NCI-H2171 (cell line): ENCODE measurements at regions not wholly inside any gene's neighbourhood (a gene's known extent, or its start where the extent isn't known, plus 50 kb on each side); places are given as distances from the start of the nearest gene placed in this dataset.
"Not testable (repeated sequence)": the region's sequence is repeated elsewhere in the genome, so short reads cannot be mapped to it uniquely, and the experiment has no call there.

Source experiments
- DNase-seq: peaks from one replicate; lab custom pipeline; 2025; lab: John Stamatoyannopoulos, UW

DNA sequence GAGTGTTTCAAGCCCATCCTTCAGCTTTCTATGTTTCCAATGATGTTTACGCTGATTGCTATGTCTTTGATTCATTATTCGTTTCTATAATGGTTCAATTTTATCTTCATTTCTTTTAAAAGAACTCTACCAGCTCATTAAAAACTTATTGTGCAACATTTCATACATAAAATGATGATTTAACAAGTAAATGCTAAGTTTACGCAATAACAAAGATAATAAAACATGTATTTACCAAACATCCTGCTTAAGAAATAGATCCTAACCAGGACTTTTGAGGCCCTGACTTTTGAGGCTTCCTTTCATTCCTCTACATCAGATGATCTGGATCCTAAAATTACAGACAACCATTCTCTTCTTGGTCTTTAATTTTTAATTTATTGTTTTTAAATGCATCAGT, 86.5 kb upstream of the DLGAP1 start:
- no peak for DNase-seq

GRCh38 chr18:4536447-4536846, 81.3 kb upstream of the DLGAP1 start:
- DNase-seq: no peak

DNA sequence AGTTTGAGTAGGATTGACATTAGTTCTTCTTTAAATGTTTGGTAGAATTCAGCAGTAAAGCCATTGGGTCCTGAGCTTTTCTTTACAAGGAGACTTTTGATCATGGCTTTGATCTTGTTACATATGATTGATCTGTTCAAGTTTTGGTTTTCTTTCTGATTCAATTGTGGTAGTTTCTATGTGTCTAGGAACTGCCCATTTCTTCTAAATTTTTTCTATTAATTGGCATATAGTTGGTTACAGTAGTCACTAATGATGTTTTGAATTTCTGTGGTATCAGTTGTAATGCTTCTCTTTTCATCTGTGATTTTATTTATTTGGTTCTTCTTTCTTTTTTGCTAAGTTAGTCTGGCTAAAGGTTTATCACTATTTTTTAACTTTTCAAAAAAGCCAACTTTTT, 73.3 kb upstream of the DLGAP1 start:
- DNase-seq: no peak

- DNase-seq: not testable (repeated sequence)
Observed at GRCh38 chr18:4527826-4528225, 72.7 kb upstream of the DLGAP1 start.

DNA sequence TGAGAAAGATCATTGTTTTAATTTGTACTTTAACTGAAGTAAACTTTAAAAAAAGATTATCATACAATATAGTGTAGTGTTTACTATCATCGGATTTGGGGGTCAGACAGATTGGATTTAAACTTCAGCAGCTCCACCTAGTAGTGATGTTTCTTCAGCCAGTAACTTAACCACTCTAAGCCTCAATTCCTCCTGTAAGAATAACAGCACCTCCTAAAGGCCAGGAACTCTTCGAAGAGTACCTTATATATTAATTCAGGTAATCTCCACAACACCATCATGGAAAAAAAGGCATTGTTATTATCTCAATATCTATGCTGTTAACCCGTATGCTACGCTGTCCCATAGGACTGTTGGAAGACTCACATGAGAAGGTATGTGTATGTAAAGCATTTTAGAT, 69.0 kb upstream of the DLGAP1 start:
- no peak for DNase-seq

DNA sequence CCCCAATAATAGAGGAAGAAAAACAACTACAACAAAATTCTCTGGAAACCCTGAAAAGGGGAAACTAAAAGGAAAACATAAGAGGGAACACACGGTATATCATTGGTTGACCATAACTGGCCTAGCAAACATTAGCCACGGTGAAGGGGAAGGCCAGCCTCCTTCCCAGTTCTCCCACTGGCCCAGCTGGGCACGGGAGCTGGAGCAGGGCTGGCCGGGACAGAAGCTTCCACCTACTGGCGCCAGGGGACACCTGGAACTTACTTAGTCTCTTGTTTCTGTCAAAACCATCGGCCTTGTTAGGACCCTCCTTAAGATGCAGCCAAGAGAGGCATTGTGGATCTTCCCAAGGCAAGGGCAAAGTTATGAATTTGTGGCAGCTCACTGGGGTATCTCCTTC, 56.1 kb upstream of the DLGAP1 start:
- no peak for DNase-seq

DNA sequence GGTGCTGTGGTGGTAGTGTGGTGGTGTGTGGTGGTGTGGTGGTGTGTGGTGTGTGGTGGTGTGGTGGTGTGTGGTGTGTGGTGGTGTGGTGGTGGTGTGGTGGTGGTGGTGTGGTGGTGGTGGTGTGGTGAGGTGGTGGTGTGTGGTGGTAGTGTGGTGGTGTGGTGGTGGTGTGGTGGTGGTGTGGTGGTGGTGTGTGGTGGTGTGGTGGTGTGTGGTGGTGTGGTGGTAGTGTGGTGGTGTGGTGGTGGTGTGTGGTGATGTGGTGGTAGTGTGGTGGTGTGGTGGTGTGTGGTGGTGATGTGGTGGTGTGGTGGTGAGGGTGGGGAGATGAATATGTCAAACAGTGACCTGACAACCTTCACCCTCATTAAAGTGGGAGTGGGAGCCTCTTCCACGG, 55.6 kb upstream of the DLGAP1 start:
- DNase-seq: no peak

- DNase-seq: no peak
Observed at GRCh38 chr18:4510160-4510559, 55.1 kb upstream of the DLGAP1 start.
